ENCODE measurements at regions not wholly inside any gene's neighbourhood (a gene's known extent, or its start where the extent isn't known, plus 50 kb on each side); places are given as distances from the start of the nearest gene placed in this dataset.
"Not testable (repeated sequence)": the region's sequence is repeated elsewhere in the genome, so short reads cannot be mapped to it uniquely, and the experiment has no call there.

DNA sequence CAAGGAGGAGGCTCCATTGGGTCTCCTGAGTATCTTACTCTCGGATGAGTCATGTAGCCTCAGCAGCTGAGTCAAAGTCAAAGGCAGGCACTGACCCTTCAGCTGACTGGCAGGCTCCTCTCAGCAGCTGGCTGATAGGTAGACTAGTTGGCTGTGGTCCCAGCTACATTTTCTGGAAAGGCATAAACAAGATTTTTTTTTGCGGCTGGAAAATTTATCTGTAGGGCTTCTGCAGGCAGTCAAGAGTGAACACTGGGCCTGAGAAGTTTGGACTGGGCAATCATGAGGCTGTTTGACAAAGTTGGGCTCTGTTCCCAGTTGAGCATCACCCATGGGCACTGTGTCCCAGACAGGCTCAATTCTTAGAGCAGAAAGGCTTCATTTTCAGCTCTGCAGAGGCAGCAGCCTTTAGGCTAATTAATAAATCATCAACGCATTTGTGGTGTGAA, 796.2 kb downstream of the CCSER2 start:
- DNase-seq = no peak
- Mint-ChIP-seq H3K27ac (no peak overlapping the region), H3K27me3 (ENCODE audit: low read depth, poor library complexity) (no peaks in the 10 kb centered on the region), H3K4me3 (no peak overlapping the region), H3K4me1 (peaks cover 5% of the 10 kb centered on the region), H3K9me3 (peaks cover 40% of the 10 kb centered on the region), H3K36me3 (ENCODE audit: low read depth) (peaks cover 5% of the 10 kb centered on the region)
- TF ChIP-seq, protein P1, sequence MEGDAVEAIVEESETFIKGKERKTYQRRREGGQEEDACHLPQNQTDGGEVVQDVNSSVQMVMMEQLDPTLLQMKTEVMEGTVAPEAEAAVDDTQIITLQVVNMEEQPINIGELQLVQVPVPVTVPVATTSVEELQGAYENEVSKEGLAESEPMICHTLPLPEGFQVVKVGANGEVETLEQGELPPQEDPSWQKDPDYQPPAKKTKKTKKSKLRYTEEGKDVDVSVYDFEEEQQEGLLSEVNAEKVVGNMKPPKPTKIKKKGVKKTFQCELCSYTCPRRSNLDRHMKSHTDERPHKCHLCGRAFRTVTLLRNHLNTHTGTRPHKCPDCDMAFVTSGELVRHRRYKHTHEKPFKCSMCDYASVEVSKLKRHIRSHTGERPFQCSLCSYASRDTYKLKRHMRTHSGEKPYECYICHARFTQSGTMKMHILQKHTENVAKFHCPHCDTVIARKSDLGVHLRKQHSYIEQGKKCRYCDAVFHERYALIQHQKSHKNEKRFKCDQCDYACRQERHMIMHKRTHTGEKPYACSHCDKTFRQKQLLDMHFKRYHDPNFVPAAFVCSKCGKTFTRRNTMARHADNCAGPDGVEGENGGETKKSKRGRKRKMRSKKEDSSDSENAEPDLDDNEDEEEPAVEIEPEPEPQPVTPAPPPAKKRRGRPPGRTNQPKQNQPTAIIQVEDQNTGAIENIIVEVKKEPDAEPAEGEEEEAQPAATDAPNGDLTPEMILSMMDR (IDR thresholded peaks at IDR 0.05) = no peak

DNA sequence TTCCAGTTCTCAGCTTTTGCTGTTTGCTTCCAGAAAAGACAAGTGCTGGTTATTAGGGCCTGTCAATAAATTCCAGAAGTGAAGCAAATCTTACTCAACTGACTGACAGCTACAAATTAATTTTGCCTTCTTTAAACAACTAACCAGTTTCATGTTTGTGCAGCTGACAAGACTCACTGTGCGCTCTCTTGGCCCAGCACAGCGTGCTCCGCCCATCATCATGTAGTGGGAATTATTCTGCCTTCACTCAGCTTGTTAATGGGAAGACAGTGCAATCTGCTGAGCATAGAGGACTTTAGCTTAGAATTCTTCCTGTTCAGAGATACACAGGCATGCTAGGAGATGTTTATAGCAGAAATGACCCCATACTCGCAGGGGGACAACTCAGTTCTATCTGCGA, 808.9 kb downstream of the CCSER2 start:
- Mint-ChIP-seq H3K36me3 (ENCODE audit: low read depth) (no peaks in the 10 kb centered on the region), H3K27me3 (ENCODE audit: low read depth, poor library complexity) (no peaks in the 10 kb centered on the region), H3K4me3 (no peak overlapping the region), H3K4me1 (peaks cover 26% of the 10 kb centered on the region), H3K27ac (no peak overlapping the region), H3K9me3 (peaks cover 7% of the 10 kb centered on the region)
- DNase-seq = no peak
- TF ChIP-seq, protein P1 (IDR thresholded peaks at IDR 0.05) = no peak

DNA sequence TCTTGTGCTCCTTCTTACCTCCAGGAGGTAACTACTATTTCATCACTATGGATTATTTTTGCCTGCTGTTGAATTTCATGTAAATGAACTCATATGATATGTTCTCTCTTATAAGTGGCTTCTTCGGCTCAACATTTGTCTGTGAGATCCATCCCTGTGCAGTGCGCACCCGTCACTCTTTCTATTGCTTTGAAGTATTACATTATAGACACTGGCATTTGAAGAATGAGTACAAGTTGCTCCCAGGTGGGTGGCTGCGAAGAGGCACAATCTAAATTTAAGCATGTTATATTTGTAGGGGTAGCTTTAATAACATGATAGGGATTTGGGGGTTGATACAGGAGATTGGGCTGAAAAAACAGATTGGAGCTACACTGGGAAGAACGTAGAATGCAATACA, 809.7 kb downstream of the CCSER2 start:
- DNase-seq = no peak
- peaks cover 13% of the 10 kb centered on the region for H3K9me3 Mint-ChIP-seq
- H3K36me3 Mint-ChIP-seq (ENCODE audit: low read depth) = no peaks in the 10 kb centered on the region
- no peaks in the 10 kb centered on the region for H3K27me3 Mint-ChIP-seq (ENCODE audit: low read depth, poor library complexity)
- H3K27ac Mint-ChIP-seq = no peak overlapping the region
- TF ChIP-seq, protein P1 (IDR thresholded peaks at IDR 0.05) = no peak
- H3K4me3 Mint-ChIP-seq = no peak overlapping the region
- peaks cover 26% of the 10 kb centered on the region for H3K4me1 Mint-ChIP-seq

DNA sequence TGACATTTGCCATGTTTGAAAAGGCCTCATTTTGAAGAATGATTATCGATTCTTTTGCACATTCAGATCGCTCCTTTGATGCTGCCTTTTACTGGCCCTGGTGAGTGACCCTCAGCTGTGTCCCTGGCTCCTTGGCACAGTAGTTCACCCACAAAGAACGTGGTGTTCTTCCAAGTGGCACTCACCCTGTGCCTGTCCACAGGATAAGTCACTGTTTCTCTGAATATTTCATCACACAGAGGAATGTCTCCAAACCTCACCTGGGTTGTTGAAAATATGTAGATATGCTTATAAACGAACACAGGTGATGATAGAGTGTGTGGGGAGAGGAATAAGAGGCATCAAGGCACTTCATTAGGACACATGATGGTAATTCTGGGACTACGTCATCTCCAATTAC, 810.7 kb downstream of the CCSER2 start:
- no peak for DNase-seq
- Mint-ChIP-seq H3K27ac (no peak overlapping the region), H3K27me3 (ENCODE audit: low read depth, poor library complexity) (peaks cover 1% of the 10 kb centered on the region), H3K4me3 (no peak overlapping the region), H3K9me3 (peaks cover 24% of the 10 kb centered on the region), H3K4me1 (peaks cover 26% of the 10 kb centered on the region), H3K36me3 (ENCODE audit: low read depth) (peaks cover 7% of the 10 kb centered on the region)
- TF ChIP-seq, protein P1 (IDR thresholded peaks at IDR 0.05) = no peak

GRCh38 chr10:85141520-85141919, 813.1 kb downstream of the CCSER2 start:
- peaks cover 12% of the 10 kb centered on the region for H3K36me3 Mint-ChIP-seq (ENCODE audit: low read depth)

DNA sequence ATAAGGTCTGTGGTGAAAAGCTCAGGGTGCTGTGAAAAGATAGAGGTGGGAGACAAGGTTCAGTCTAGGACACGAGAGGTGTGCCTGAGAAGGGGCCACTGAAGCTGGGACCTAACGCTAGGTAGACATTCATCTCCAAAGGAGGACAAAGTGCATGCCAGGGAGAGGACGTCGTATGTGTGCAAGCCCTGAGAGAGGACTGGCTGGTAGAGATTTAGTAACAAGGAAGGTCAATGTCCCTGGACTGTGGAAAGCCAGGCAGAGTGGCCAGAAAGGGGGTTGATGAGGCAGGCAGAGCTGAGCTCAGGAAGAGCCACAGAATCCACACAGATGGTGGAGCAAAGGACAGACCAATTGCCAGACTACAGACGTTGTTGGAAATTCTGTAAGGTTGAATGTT, 817.6 kb downstream of the CCSER2 start:
- Mint-ChIP-seq H3K27me3 (ENCODE audit: low read depth, poor library complexity) (peaks cover 6% of the 10 kb centered on the region), H3K4me3 (no peak overlapping the region), H3K36me3 (ENCODE audit: low read depth) (peaks cover 12% of the 10 kb centered on the region), H3K4me1 (peaks cover 35% of the 10 kb centered on the region), H3K9me3 (peaks cover 25% of the 10 kb centered on the region), H3K27ac (peak overlapping the region; percentile 53)
- DNase-seq = no peak
- TF ChIP-seq, protein P1 (IDR thresholded peaks at IDR 0.05) = no peak

More at GRCh38 chr10:85141520-85141919, 813.1 kb downstream of the CCSER2 start:
- not testable (repeated sequence) for H3K27me3 Mint-ChIP-seq (ENCODE audit: low read depth, poor library complexity); H3K4me3 Mint-ChIP-seq; H3K27ac Mint-ChIP-seq; DNase-seq
- H3K4me1 Mint-ChIP-seq = peaks cover 26% of the 10 kb centered on the region
- H3K9me3 Mint-ChIP-seq = peaks cover 29% of the 10 kb centered on the region
